Loucy (cell line): ENCODE measurements at regions not wholly inside any gene's neighbourhood (a gene's known extent, or its start where the extent isn't known, plus 50 kb on each side); places are given as distances from the start of the nearest gene placed in this dataset.

Experiments
- H2AFZ ChIP-seq: fragments of 200-600 bp; sonication (generic); 2 replicates; pipeline ENCODE4 v1.6.0; 2016; ENCODE audit warnings: antibody characterized with exemption, mild to moderate bottlenecking, low read length, moderate library complexity
- H3F3A ChIP-seq: fragments of 200-600 bp; 2 replicates; pipeline ENCODE4 v1.6.0; 2016; ENCODE audit warnings: antibody characterized with exemption, low read depth, mild to moderate bottlenecking
- H3K27me3 ChIP-seq: fragments of 200-600 bp; sonication (generic); 2 replicates; pipeline ENCODE4 v1.6.1; 2014; ENCODE audit warnings: low read length, mild to moderate bottlenecking; ENCODE audit not compliant: insufficient read depth, poor library complexity, severe bottlenecking
- H3K36me3 ChIP-seq: fragments of 200-600 bp; sonication (generic); 2 replicates; pipeline ENCODE4 v1.6.1; 2016; ENCODE audit warnings: low read length; ENCODE audit not compliant: insufficient read depth
- H3K4me1 ChIP-seq: fragments of 200-600 bp; sonication (generic); 2 replicates; pipeline ENCODE4 v1.5.1; 2014; ENCODE audit warnings: low read length, mild to moderate bottlenecking; ENCODE audit not compliant: insufficient read depth, poor library complexity, severe bottlenecking
- H3K4me2 ChIP-seq: fragments of 200-600 bp; sonication (generic); 2 replicates; pipeline ENCODE4 v1.6.0; 2014; ENCODE audit warnings: antibody characterized with exemption, low read length, low read depth, mild to moderate bottlenecking; ENCODE audit not compliant: poor library complexity, severe bottlenecking
- H3K4me3 ChIP-seq: fragments of 200-600 bp; sonication (generic); 2 replicates; pipeline ENCODE4 v1.5.1; 2014; ENCODE audit warnings: low read length, mild to moderate bottlenecking, mixed read lengths; ENCODE audit not compliant: poor library complexity, severe bottlenecking
- H3K79me2 ChIP-seq: fragments of 200-600 bp; sonication (generic); 2 replicates; pipeline ENCODE4 v1.6.1; 2014; ENCODE audit warnings: low read length; ENCODE audit not compliant: insufficient read depth
- H3K9ac ChIP-seq: fragments of 200-600 bp; sonication (generic); 2 replicates; pipeline ENCODE4 v1.6.0; 2014; ENCODE audit warnings: mild to moderate bottlenecking, low read depth, low read length, moderate library complexity; ENCODE audit not compliant: poor library complexity, severe bottlenecking
- H3K9me2 ChIP-seq: fragments of 200-600 bp; sonication (generic); replicated peaks from 2 replicates; pipeline ENCODE4 v1.6.1; 2016; ENCODE audit warnings: low read depth, low read length, mixed read lengths
- H3K9me3 ChIP-seq: fragments of 200-600 bp; sonication (generic); 2 replicates; pipeline ENCODE4 v1.6.1; 2014; ENCODE audit warnings: mild to moderate bottlenecking, antibody characterized with exemption, low read length, low read depth; ENCODE audit not compliant: insufficient read depth
- H4K20me1 ChIP-seq: fragments of 200-600 bp; sonication (generic); 2 replicates; pipeline ENCODE4 v1.6.0; 2014; ENCODE audit warnings: antibody characterized with exemption, low read length, mild to moderate bottlenecking; ENCODE audit not compliant: insufficient read depth, poor library complexity, severe bottlenecking
- EZH2phosphoT487 ChIP-seq: fragments of 200-600 bp; IDR thresholded peaks from 2 replicates; pipeline ENCODE4 v1.6.1; 2018; ENCODE audit warnings: antibody characterized with exemption, mild to moderate bottlenecking, moderate library complexity, borderline replicate concordance
- TF ChIP-seq, protein P1 (sequence below): fragments of 200-600 bp; sonication (generic); conservative IDR thresholded peaks from 2 replicates; pipeline ENCODE4 v1.5.1; 2014; ENCODE audit warnings: mild to moderate bottlenecking, antibody characterized with exemption, low read length

DNA sequence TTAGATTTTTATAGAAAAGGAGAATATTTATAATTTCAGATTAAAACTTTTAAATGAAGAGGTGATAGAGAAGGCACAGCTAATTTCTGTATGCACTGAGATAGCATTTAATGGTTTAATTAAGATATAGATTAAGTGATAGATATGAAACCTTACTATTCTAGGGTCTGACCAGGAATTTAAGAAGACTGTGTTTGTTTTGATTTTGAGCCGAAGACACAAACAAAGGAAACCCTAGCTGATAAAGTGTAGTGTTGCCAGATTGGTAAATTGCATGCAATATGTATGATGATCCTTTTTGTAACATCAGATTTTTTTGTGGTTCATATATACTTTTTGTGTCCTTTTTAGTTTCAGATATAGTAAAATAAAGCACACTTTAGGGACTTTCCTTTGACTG lies 141.8 kb downstream of the ZPLD1 start:
- Histone ChIP-seq H3K79me2 (no peaks in the 10 kb centered on the region), H3K9ac (no peak overlapping the region), H3K36me3 (no peaks in the 10 kb centered on the region), H3K4me2 (no peak overlapping the region), H3K4me3 (no peak overlapping the region), H2AFZ (no peak overlapping the region), H3F3A (no peaks in the 10 kb centered on the region), H3K9me3 (no peaks in the 10 kb centered on the region), H3K9me2 (no peaks in the 10 kb centered on the region), H3K27me3 (no peaks in the 10 kb centered on the region), H4K20me1 (no peaks in the 10 kb centered on the region), H3K4me1 (no peaks in the 10 kb centered on the region)
- TF ChIP-seq, protein P1, sequence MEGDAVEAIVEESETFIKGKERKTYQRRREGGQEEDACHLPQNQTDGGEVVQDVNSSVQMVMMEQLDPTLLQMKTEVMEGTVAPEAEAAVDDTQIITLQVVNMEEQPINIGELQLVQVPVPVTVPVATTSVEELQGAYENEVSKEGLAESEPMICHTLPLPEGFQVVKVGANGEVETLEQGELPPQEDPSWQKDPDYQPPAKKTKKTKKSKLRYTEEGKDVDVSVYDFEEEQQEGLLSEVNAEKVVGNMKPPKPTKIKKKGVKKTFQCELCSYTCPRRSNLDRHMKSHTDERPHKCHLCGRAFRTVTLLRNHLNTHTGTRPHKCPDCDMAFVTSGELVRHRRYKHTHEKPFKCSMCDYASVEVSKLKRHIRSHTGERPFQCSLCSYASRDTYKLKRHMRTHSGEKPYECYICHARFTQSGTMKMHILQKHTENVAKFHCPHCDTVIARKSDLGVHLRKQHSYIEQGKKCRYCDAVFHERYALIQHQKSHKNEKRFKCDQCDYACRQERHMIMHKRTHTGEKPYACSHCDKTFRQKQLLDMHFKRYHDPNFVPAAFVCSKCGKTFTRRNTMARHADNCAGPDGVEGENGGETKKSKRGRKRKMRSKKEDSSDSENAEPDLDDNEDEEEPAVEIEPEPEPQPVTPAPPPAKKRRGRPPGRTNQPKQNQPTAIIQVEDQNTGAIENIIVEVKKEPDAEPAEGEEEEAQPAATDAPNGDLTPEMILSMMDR = no peak
- TF ChIP-seq EZH2phosphoT487 = no peak

DNA sequence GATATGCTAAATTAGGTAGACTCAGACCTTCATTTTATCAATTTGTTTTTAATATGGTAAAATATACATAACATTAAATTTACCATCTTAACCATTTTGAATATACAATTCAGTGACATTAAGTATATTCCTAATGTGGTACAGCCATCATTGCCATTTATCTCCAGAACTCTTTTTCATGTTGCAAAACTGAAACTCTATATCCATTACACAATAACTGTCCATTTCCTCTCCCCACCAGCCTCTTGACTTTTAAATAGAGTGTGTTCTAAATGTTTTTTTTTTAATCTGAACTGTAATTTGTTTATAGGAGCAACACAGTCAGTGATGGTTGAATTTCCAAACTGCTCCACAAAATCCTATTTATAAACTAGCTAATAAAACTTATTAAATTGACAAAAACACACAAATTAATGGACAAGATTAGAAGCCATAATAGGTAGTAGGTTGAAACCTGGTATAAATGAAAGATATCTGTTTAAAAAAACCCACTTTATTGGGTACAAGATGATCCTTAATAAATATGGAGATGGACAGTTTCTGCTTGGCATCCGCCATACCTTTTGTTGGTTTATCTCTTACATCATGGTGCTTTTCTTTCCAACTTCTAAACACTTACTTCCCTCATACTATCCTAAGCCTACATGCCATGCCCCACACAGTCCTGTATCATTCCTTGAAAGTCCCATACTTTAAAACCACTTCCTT lies 142.4 kb downstream of the ZPLD1 start:
- Histone ChIP-seq H3K4me3 (no peak overlapping the region), H3K36me3 (no peaks in the 10 kb centered on the region), H3K9me3 (no peaks in the 10 kb centered on the region), H4K20me1 (no peaks in the 10 kb centered on the region), H3K4me1 (no peaks in the 10 kb centered on the region), H3K9me2 (no peaks in the 10 kb centered on the region), H3K9ac (no peak overlapping the region), H3K4me2 (no peak overlapping the region), H2AFZ (no peak overlapping the region), H3F3A (no peaks in the 10 kb centered on the region), H3K27me3 (no peaks in the 10 kb centered on the region), H3K79me2 (no peaks in the 10 kb centered on the region)
- TF ChIP-seq, protein P1 = no peak
- TF ChIP-seq EZH2phosphoT487 = no peak

DNA sequence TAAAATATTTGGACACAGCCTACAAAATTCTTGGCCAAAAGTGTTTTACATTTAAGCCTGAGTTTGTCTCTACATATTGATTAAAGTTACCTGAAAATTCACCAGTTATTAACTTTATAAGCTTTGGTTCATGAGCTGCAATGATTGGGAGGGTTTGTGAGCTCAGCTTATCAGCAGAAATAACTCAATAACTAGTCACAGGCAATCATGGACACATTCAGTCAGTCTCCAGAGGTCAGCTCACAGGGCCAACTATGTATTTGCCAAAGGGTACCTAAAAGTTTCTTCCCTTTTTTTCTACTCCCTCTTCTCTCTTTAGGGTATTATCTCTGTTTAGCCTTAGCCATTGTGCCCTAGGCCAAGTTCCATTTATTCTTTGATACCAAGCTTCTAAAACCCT lies 145.9 kb downstream of the ZPLD1 start:
- Histone ChIP-seq H3F3A (no peaks in the 10 kb centered on the region), H4K20me1 (no peaks in the 10 kb centered on the region), H3K9me2 (no peaks in the 10 kb centered on the region), H3K36me3 (no peaks in the 10 kb centered on the region), H3K4me1 (no peaks in the 10 kb centered on the region), H3K27me3 (no peaks in the 10 kb centered on the region), H3K9me3 (no peaks in the 10 kb centered on the region), H3K9ac (no peak overlapping the region), H3K4me2 (no peak overlapping the region), H2AFZ (no peak overlapping the region), H3K4me3 (no peak overlapping the region), H3K79me2 (no peaks in the 10 kb centered on the region)
- TF ChIP-seq EZH2phosphoT487 = no peak
- TF ChIP-seq, protein P1 = no peak
